Hippocampal formation (tissue), 2 donors: ENCODE measurements at regions not wholly inside any gene's neighbourhood (a gene's known extent, or its start where the extent isn't known, plus 50 kb on each side); places are given as distances from the start of the nearest gene placed in this dataset.
"Not testable (repeated sequence)": the region's sequence is repeated elsewhere in the genome, so short reads cannot be mapped to it uniquely, and the experiment has no call there.

Source experiments
- DNase-seq, 2 donors: peaks; one replicate each; lab custom pipeline; 2025; lab: John Stamatoyannopoulos, UW

- DNase-seq, result no peak
Observed at GRCh38 chr7:1300206-1300605, 67.5 kb downstream of the UNCX start.

DNA sequence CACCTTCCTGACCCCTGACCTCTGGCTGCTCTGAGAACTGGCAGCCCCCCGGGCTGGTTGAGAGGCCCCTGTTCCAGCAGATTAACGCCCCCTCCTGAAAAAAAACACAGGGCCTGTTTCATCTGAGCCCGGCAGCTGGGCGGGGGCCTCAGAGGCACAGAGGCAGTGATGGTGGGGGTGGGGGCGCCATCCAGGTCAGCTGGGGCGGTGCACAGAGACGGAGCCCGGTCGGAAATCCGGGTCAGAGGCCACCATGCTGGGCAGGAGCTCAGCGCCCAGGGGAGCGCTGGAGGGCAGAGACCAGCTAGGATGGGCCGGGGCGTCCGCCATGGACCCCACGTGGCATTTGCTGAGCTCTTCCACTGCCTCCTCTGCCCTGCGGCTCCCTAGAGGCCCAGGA lies 68.0 kb downstream of the UNCX start:
- no peak for DNase-seq

DNA sequence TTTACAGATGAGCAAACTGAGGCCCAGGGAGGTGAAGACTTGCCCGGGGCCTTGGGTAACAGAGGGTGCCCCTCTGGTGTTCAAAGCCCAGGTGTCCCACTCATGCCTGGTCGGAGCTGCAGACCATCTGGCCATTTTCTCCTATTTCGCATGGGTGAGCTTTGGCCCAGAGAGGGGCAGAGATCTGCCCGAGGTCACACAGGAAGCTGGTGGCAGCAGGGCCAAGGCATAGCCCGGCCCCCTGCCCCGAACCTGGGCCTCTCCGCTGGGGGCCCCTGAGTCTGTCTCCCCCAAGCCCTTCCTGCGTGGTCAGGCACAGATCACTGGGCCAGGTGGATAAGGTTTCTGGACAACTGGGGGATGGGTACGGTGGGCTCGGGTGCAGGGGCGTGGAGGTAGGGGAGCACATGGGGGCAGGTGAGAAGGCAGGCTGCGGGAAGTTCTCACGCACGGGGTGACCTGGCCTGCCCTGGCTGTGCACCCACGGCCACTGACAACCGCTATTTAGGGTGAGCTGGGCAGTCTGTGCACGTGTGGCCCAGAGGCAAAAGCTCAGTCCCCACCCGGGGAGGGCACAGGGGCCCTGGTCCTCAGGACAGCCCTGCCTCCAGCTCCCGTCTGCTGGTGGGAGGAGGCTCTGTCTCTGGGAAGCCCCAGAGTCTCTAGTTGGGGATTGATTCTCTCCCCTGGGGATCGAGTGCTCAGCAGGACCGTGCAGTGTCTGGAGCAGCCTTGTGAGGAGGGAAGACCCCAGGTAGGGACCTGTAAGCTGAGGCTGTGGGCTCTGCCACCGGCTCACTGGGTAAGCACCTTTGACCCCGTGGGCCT lies 68.6 kb downstream of the UNCX start:
- DNase-seq, result no peak

- DNase-seq, result no peak
Observed at GRCh38 chr7:1301882-1302251, 69.2 kb downstream of the UNCX start.

DNA sequence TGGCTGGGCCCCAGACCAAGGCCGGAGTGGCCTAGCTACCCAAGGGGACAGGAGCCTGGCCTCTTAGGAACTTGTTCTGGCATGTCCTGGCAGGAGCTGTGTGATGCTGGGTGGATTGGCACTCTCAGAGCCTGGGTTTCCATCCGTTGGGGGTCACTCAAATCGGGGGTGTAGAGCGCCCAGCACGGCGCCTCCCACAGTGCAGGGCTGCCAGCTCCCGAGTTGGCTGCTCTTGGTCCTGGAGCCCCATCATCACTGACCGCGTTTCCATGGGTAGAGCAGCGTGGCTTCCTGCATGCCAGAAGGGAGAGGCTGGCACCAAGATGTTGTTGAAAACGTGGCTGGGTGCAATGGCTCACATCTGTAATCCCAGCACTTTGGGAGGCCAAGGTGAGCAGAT lies 70.3 kb downstream of the UNCX start:
- no peak for DNase-seq

- not testable (repeated sequence) for DNase-seq
Observed at GRCh38 chr7:1304011-1304410, 71.3 kb downstream of the UNCX start.

DNA sequence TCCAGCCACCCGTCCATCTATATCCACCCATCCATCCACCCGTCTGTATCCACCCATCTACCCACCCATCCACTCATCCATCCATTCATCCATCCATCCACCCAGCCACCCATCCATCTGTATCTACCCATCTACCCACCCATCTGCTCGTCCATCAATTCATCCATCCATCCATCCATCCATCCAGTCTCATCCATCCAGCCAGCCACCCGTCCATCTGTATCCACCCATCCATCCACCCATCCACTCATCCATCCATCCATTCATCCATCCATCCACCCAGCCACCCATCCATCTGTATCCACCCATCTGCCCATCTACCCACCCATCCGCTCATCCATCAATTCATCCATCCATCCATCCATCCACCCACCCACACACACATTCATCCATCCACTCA lies 73.2 kb downstream of the UNCX start:
- no peak for DNase-seq

DNA sequence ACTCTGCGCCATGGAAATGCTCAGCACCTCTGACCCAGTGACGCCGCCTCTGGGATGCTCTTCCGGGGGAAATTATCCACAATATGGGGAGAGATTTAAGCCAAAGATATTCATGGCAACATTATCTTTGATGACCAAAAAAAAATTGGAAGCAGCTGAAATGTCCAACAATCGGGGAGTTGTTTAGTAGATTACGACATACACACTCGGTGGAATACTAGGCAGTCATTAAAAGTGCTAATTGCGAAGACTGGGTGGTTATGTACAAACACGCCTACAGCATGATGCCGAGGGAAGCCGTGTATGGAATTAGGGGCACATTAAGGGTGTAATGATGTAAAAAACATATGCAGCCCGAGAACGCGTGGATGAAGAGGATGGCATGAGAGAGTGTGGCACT lies 75.2 kb downstream of the UNCX start:
- no peak for DNase-seq

GRCh38 chr7:1309290-1309689 lies 76.6 kb downstream of the UNCX start:
- DNase-seq, result no peak

GRCh38 chr7:1309996-1310395 lies 77.3 kb downstream of the UNCX start:
- no peak for DNase-seq

GRCh38 chr7:1310936-1311335 lies 78.3 kb downstream of the UNCX start:
- no peak for DNase-seq

DNA sequence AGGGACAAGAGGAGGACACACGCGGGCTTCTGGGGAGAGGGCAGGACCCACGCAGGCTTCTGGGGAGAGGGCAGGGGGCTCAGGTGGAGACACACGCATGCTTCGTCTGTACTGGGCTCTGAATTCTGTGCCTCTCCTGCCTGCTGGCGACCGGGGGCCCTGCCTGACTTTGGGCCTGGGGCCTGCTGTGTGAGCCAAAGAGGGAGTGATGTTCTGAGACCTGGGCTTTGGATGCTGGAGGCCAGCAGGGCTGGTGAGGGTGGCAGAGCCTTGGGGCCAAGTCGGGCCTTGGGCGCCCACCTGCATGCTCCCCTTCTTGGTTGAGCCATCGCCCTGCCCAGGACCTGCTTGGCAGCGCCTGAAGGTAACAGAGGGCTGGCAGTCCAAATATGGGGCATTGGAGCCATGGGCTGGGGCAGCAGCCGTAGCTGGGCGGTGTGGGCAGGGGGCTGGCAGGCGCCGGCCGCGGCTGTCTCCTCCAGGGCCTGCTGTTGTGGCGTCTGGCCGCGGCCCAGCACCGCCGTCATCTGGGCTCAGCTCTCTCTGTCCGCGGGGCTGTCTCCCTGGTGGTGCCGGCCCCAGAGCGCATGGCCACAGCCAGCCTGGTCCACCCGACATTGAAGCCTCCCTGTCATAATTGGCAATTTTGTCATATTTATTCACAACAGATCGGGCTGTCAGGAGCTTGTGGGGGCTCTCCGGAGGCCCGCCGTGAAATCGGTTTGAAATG lies 78.9 kb downstream of the UNCX start:
- no peak for DNase-seq

DNA sequence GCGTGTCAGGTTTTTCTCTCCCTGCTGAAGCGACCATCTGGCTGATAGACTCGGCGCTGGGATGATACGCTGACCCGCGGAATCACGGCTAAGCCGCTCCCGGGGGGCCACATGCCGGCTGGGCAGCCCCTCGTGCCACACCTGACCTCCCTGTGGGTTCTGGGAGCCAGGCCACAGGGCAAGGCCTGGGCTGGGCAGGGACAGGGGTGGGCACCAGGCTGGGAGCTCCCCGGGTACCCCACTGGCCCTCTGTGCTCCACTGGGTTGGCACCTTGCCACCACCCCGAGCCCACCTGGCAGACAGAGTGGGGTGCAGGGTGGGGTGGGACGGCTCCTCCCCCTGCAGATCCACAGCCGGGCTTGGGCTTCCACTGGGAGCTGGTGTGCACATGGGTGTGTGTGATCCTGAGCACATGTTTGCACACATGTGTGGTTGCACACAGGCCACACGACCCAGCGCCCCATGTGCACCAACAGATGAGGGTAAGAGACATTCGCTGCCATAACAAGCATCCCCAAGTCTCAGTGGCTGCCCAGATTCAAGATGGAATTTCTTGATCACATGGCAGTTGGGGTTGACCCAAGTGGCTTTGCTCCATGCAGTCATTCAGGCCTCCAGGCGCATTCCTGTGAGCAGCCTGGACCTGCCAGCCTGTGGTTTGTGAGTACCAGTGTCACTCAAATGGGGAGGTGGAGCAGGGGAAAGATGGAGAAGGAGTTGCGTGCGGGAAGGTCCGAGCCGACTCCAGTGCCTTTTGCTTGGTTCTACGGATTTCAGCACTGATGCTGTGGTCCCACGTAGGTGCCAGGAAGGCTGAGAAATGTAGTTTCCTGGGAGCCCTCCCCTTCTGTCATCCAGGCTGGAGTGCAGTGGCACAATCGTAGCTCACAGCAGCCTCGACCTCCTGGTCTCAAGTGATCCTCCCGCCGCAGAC lies 79.7 kb downstream of the UNCX start:
- no peak for DNase-seq

DNA sequence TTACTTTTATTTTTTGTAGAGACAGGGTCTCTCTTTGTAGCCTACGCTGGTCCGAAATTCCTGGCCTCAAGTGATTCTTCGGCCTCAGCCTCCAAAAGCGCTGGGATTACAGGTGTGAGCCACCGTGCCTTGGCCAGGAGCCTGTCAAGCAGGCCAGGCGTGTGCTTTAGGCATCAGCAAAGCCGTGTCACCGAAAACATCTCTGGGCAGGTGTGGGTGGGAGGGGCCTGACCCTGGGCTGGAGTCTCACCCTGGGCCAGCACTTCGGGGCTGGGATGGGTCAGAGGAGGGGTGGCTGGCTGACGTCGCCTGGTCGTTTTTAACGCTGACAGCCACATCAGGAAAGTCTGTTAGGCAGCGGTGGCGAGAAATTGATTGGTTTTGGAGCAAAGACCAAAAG lies 80.9 kb downstream of the UNCX start:
- DNase-seq, result no peak

DNA sequence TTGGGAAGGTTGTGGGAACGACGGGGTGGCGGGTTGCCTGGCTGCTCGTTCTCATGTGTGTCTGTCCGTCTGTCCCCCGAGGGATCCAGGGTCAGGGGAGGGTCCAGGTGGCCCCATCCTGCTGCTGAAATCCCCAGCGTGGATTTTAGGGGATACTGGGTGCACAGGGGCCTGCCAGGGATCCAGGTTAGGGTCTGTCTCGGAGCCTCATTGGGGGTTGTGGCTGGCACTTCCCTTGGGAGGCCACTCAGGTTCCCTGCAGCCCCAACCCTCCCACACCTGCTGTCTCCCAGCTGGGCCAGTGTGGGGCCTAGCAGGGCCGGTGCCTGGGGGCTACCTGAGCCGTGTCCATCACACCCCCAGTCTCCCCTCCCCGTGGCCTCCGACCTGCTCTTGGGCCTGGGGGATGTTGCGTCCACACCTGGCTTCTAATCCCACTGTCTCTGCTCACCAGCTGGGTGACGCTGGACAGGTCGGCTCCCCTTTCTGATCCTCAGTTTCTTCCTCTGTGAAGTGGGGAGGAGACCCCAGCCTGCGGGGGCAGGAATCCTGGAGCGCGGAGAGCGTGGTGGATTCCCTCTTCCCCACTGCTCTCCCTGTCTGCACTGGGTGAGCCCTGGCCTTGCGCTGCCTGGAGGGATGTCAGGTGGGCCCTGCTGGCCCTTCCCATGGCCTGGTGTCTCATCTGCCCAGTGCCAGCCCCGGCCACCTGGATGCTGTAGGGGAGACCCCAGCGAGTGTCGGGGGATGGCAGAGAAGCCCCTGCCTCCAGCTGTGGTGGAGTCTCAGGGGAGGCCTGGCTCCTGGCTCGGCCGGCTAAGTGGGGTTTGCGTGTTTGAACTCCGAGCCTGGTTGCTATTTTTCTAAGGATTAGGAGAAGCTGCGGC lies 81.6 kb downstream of the UNCX start:
- no peak for DNase-seq

DNA sequence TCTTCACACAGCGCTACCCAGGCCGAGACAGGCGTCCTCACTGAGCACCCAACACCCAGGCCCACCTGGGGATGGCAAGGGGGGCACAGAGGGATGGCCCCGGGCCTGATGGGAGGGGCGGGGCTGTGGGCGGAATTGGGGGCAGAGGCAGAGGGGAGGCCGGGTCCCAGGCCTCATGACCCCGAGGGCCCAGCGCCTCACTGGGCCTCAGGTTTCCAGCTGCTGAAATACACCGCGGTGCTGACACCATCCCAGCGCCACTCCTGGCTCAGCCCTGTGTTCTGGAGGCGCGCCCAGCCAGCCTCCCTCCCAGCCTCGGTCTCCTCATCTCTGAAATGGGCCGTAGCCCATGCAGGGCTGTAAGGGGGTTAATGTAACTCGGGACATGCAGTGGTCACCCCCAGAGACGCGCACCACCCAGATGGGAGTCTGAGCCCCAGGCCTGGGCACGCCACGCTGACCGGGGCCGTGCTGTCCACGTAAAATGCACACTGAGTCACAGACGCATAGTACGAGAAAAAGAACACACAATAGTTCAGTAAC lies 82.3 kb downstream of the UNCX start:
- no peak for DNase-seq

GRCh38 chr7:1316086-1316485 lies 83.4 kb downstream of the UNCX start:
- DNase-seq, result no peak

DNA sequence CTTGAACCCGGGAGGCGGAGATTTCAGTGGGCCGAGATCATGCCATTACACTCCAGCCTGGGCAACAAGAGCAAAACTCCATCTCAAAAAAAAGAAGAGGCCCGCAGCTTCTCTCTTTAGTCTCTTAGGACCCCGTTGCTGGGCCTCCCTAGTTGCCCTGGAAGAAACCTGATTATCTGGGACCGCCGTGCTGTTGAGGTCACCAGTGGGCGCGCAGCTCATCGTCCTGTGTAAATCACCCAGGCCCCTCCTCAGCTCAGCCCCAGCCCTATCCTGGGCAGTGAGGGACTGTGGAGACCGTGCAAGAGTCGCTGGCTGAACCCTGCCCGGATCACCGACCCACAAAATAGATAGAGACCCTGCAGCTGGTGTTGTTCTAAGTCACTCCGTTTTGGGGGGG lies 85.0 kb downstream of the UNCX start:
- no peak for DNase-seq

DNA sequence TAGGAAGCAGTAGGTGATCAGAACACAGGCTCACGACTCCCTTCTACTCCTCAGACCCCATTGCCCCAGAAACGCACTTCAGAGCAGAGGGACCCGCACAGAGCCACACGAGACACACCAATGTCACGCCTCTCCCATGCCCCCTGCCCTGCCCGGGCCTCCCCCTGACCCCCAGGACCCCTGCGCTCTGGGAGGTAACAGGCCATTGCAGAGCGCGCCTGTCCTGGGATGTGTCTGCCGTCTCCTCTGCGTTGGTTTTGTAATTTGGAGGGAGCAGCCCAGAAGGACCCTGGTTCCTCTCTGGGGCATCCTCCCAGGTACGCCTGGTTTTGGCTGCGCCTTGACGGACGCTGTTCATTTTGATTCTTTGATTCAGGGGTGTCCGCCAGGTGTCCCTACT lies 85.4 kb downstream of the UNCX start:
- no peak for DNase-seq

GRCh38 chr7:1318661-1319060 lies 86.0 kb downstream of the UNCX start:
- DNase-seq, result no peak

GRCh38 chr7:1320616-1321240 lies 88.1 kb downstream of the UNCX start:
- no peak for DNase-seq
